PC-9 (cell line): ENCODE measurements at regions not wholly inside any gene's neighbourhood (a gene's known extent, or its start where the extent isn't known, plus 50 kb on each side); places are given as distances from the start of the nearest gene placed in this dataset.

Experiments used
- BruUV-seq: library from RNA; stranded (reverse); fragments of 400-500 nt; replicated peaks from 2 replicates; lab custom pipeline; 2021; lab: Mats Ljungman, UMichigan
- CTCF ChIA-PET: fragments of 300-600 bp; sonication (Branson Sonifier 250); formaldehyde crosslinking; loops from one replicate; lab custom pipeline; 2022; ENCODE audit warnings: antibody characterized with exemption; lab: Charles Lee
- POLR2A ChIA-PET: fragments of 300-600 bp; sonication (Branson Sonifier 250); formaldehyde crosslinking; loops from one replicate; lab custom pipeline; 2022; ENCODE audit warnings: antibody characterized with exemption; ENCODE audit not compliant: unreplicated experiment; lab: Charles Lee
- DNase-seq, 2 experiments: peaks; one replicate each; pipeline versions ENCODE4 v3.0.0 to v3.0.0-alpha.2; 2015 to 2022; ENCODE audit warnings: mixed read lengths in 1 of 2
- H2AFZ ChIP-seq: fragments of 200-600 bp; sonication (generic); 2 replicates; pipeline ENCODE4 v1.8.1; 2017; ENCODE audit warnings: antibody characterized with exemption
- H3F3A ChIP-seq: fragments of 200-600 bp; sonication (generic); 2 replicates; pipeline ENCODE4 v1.8.1; 2017; ENCODE audit warnings: antibody characterized with exemption, mild to moderate bottlenecking, low read depth; ENCODE audit not compliant: insufficient read depth
- H3K27ac ChIP-seq: fragments of 200-600 bp; sonication (generic); 2 replicates; pipeline ENCODE4 v1.6.1; 2016; ENCODE audit warnings: mixed run types
- H3K27me3 ChIP-seq: fragments of 200-600 bp; sonication (generic); 2 replicates; pipeline ENCODE4 v1.6.1; 2016; ENCODE audit warnings: low read depth, mixed run types; ENCODE audit not compliant: insufficient read depth
- H3K36me3 ChIP-seq: fragments of 200-600 bp; sonication (generic); 2 replicates; pipeline ENCODE4 v1.6.1; 2016; ENCODE audit warnings: low read depth, mixed run types
- H3K4me1 ChIP-seq: fragments of 200-600 bp; sonication (generic); replicated peaks from 2 replicates; pipeline ENCODE4 v1.6.1; 2016; ENCODE audit warnings: mixed run types; ENCODE audit not compliant: insufficient read depth
- H3K4me2 ChIP-seq: fragments of 200-600 bp; sonication (generic); 2 replicates; pipeline ENCODE4 v1.6.1; 2017; ENCODE audit warnings: mixed run types
- H3K4me3 ChIP-seq: fragments of 200-600 bp; sonication (generic); 2 replicates; pipeline ENCODE4 v1.6.1; 2016; ENCODE audit warnings: mixed run types
- H3K79me2 ChIP-seq: fragments of 200-600 bp; sonication (generic); 2 replicates; pipeline ENCODE4 v1.6.1; 2017; ENCODE audit warnings: low read depth, mixed run types
- H3K9me2 ChIP-seq: fragments of 200-600 bp; sonication (generic); 2 replicates; pipeline ENCODE4 v1.8.1; 2017; ENCODE audit warnings: mild to moderate bottlenecking; ENCODE audit not compliant: insufficient read depth
- H3K9me3 ChIP-seq: fragments of 200-600 bp; sonication (generic); 2 replicates; pipeline ENCODE4 v1.8.1; 2016; ENCODE audit warnings: low read depth; ENCODE audit not compliant: insufficient read depth
- H4K20me1 ChIP-seq: fragments of 200-600 bp; sonication (generic); 2 replicates; pipeline ENCODE4 v1.8.1; 2017; ENCODE audit not compliant: insufficient read depth
- CTCF ChIP-seq: fragments of 200-600 bp; sonication (generic); conservative IDR thresholded peaks from 2 replicates; pipeline ENCODE4 v1.6.1; 2017; ENCODE audit warnings: mixed run types, antibody characterized with exemption, mild to moderate bottlenecking, moderate library complexity
- EZH2 ChIP-seq: fragments of 200-600 bp; sonication (generic); IDR thresholded peaks from 2 replicates; pipeline ENCODE4 v1.8.0; 2017; ENCODE audit warnings: antibody characterized with exemption, low read depth
- intact Hi-C: fragments of 100-400 bp; cut with micrococcal nuclease; formaldehyde crosslinking; loops from one replicate; pipeline ENCODE4 v1.10.0; 2022; ENCODE audit not compliant: unreplicated experiment

- Histone ChIP-seq H3K27me3 (peaks cover 32% of the 10 kb centered on the region; the same call in 1 of the 2 replicates), H4K20me1 (no peaks in the 10 kb centered on the region), H3F3A (no peaks in the 10 kb centered on the region), H3K9me2 (no peaks in the 10 kb centered on the region), H3K79me2 (no peaks in the 10 kb centered on the region), H3K9me3 (no peaks in the 10 kb centered on the region), H3K27ac (no peak overlapping the region), H3K4me2 (no peak overlapping the region), H3K36me3 (no peaks in the 10 kb centered on the region), H2AFZ (no peak overlapping the region), H3K4me3 (no peak overlapping the region), H3K4me1 (no peaks in the 10 kb centered on the region)
- POLR2A ChIA-PET, result interaction anchor here (0.5 kb wide), 1 partner anchor 1393 kb away, joined by 3 read pairs; no protein-coding TSS in a partner anchor
- no peak for TF ChIP-seq EZH2
- TF ChIP-seq CTCF, result no peak
- CTCF ChIA-PET, result no interaction called here
- DNase-seq, result no peak
- intact Hi-C loops, result no loop called here
- BruUV-seq, result no TSS peak
Observed at GRCh38 chr18:77397056-77397455, 147.4 kb downstream of the GALR1 start.

GRCh38 chr18:77397617-77398016 lies 148.0 kb downstream of the GALR1 start:
- Histone ChIP-seq H3K27ac (no peak overlapping the region), H3K79me2 (no peaks in the 10 kb centered on the region), H3K4me2 (no peak overlapping the region), H3F3A (no peaks in the 10 kb centered on the region), H3K4me1 (no peaks in the 10 kb centered on the region), H3K36me3 (no peaks in the 10 kb centered on the region), H3K9me2 (no peaks in the 10 kb centered on the region), H3K9me3 (no peaks in the 10 kb centered on the region), H4K20me1 (no peaks in the 10 kb centered on the region), H3K27me3 (peaks cover 38% of the 10 kb centered on the region; the same call in 1 of the 2 replicates), H2AFZ (no peak overlapping the region), H3K4me3 (no peak overlapping the region)
- DNase-seq, result no peak
- intact Hi-C loops, result no loop called here
- TF ChIP-seq EZH2 (no peak), CTCF (no peak)
- ChIA-PET POLR2A (interaction anchor here (0.5 kb wide), 1 partner anchor 1394 kb away, joined by 3 read pairs; no protein-coding TSS in a partner anchor), CTCF (no interaction called here)
- no TSS peak for BruUV-seq

- H3K9me3 ChIP-seq, result no peaks in the 10 kb centered on the region
- BruUV-seq, result no TSS peak
- no peaks in the 10 kb centered on the region for H4K20me1 ChIP-seq
- no peaks in the 10 kb centered on the region for H3K9me2 ChIP-seq
- no peaks in the 10 kb centered on the region for H3K79me2 ChIP-seq
- no peak overlapping the region for H2AFZ ChIP-seq
- H3K4me3 ChIP-seq, result no peak overlapping the region
- ChIA-PET CTCF (no interaction called here), POLR2A (no interaction called here)
- TF ChIP-seq EZH2, result no peak
- no peak for TF ChIP-seq CTCF
- intact Hi-C loops, result no loop called here
- H3K27me3 ChIP-seq, result peaks cover 66% of the 10 kb centered on the region
- no peak overlapping the region for H3K27ac ChIP-seq
- no peaks in the 10 kb centered on the region for H3K36me3 ChIP-seq
- DNase-seq, result no peak
- H3K4me1 ChIP-seq, result no peaks in the 10 kb centered on the region
- H3K4me2 ChIP-seq, result no peak overlapping the region
- no peaks in the 10 kb centered on the region for H3F3A ChIP-seq
Observed at GRCh38 chr18:77400561-77400960, 150.9 kb downstream of the GALR1 start.
